ENCODE measurements at regions not wholly inside any gene's neighbourhood (a gene's known extent, or its start where the extent isn't known, plus 50 kb on each side); places are given as distances from the start of the nearest gene placed in this dataset.

GRCh38 chr2:236341721-236342120 lies 77.5 kb upstream of the ASB18 start:
- no TSS peak for BruUV-seq (replicated peaks)
- no peak overlapping the region for H3K27ac ChIP-seq (ENCODE audit: low read length)
- H3K9me3 ChIP-seq (ENCODE audit: control insufficient read depth, insufficient read depth, low read depth, low read length): no peaks in the 10 kb centered on the region
- ChIA-PET POLR2A (interaction anchor here (0.6 kb wide), 1 partner anchor 1718 kb away, joined by 3 read pairs; no protein-coding TSS in a partner anchor), CTCF (no interaction called here)
- ATAC-seq: no peak
- H3K4me3 ChIP-seq (ENCODE audit: low read depth in 2 of 2, low read length in 2 of 2): no peak overlapping the region
- TF ChIP-seq REST (IDR thresholded peaks at IDR 0.05; ENCODE audit: insufficient read depth in 1 of 2, low read depth in 2 of 2, low read length in 1 of 2) (no peak), TCF7L2 (IDR thresholded peaks at IDR 0.05; ENCODE audit: low read depth, low read length) (no peak), SIN3A (IDR thresholded peaks at IDR 0.05; ENCODE audit: borderline replicate concordance, insufficient read depth, low read depth, low read length) (no peak), POLR2AphosphoS5 (IDR thresholded peaks at IDR 0.05; ENCODE audit: low read depth, low read length) (no peak)
- TF ChIP-seq, protein P1, sequence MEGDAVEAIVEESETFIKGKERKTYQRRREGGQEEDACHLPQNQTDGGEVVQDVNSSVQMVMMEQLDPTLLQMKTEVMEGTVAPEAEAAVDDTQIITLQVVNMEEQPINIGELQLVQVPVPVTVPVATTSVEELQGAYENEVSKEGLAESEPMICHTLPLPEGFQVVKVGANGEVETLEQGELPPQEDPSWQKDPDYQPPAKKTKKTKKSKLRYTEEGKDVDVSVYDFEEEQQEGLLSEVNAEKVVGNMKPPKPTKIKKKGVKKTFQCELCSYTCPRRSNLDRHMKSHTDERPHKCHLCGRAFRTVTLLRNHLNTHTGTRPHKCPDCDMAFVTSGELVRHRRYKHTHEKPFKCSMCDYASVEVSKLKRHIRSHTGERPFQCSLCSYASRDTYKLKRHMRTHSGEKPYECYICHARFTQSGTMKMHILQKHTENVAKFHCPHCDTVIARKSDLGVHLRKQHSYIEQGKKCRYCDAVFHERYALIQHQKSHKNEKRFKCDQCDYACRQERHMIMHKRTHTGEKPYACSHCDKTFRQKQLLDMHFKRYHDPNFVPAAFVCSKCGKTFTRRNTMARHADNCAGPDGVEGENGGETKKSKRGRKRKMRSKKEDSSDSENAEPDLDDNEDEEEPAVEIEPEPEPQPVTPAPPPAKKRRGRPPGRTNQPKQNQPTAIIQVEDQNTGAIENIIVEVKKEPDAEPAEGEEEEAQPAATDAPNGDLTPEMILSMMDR (IDR thresholded peaks at IDR 0.05): no peak
- in situ Hi-C loops (cut with HindIII; ENCODE audit: low pct_unique_long_range_greater_than_20kb, low sequenced_read_pairs) (no loop called here), intact Hi-C loops (cut with micrococcal nuclease; ENCODE audit: unreplicated experiment) (no loop called here)
- no peaks in the 10 kb centered on the region for H3K4me1 ChIP-seq (ENCODE audit: control insufficient read depth, insufficient read depth, low read length)
- H3K36me3 ChIP-seq (ENCODE audit: control insufficient read depth, insufficient read depth, low read length): no peaks in the 10 kb centered on the region
- H3K27me3 ChIP-seq (ENCODE audit: control insufficient read depth, insufficient read depth, low read length): no peaks in the 10 kb centered on the region
- DNase-seq (ENCODE audit: low read depth, low spot score): no peak

- no peak for DNase-seq (ENCODE audit: low read depth, low spot score)
- ChIA-PET POLR2A (no interaction called here), CTCF (no interaction called here)
- no peak for ATAC-seq
- in situ Hi-C loops (cut with HindIII; ENCODE audit: low pct_unique_long_range_greater_than_20kb, low sequenced_read_pairs) (no loop called here), intact Hi-C loops (cut with micrococcal nuclease; ENCODE audit: unreplicated experiment) (no loop called here)
- no peak overlapping the region for H3K27ac ChIP-seq (ENCODE audit: low read length)
- H3K4me1 ChIP-seq (ENCODE audit: control insufficient read depth, insufficient read depth, low read length): no peaks in the 10 kb centered on the region
- no peaks in the 10 kb centered on the region for H3K27me3 ChIP-seq (ENCODE audit: control insufficient read depth, insufficient read depth, low read length)
- H3K36me3 ChIP-seq (ENCODE audit: control insufficient read depth, insufficient read depth, low read length): no peaks in the 10 kb centered on the region
- TF ChIP-seq, protein P1 (IDR thresholded peaks at IDR 0.05): no peak
- TF ChIP-seq TCF7L2 (IDR thresholded peaks at IDR 0.05; ENCODE audit: low read depth, low read length): no peak
- no peak for TF ChIP-seq POLR2AphosphoS5 (IDR thresholded peaks at IDR 0.05; ENCODE audit: low read depth, low read length)
- no peak for TF ChIP-seq SIN3A (IDR thresholded peaks at IDR 0.05; ENCODE audit: borderline replicate concordance, insufficient read depth, low read depth, low read length)
- TF ChIP-seq REST (IDR thresholded peaks at IDR 0.05; ENCODE audit: insufficient read depth in 1 of 2, low read depth in 2 of 2, low read length in 1 of 2): no peak
- BruUV-seq (replicated peaks): no TSS peak
- H3K9me3 ChIP-seq (ENCODE audit: control insufficient read depth, insufficient read depth, low read depth, low read length): no peaks in the 10 kb centered on the region
- H3K4me3 ChIP-seq (ENCODE audit: low read depth in 2 of 2, low read length in 2 of 2): no peak overlapping the region
Measured at GRCh38 chr2:236342507-236342906, 78.3 kb upstream of the ASB18 start.
